ENCODE measurements at regions not wholly inside any gene's neighbourhood (a gene's known extent, or its start where the extent isn't known, plus 50 kb on each side); places are given as distances from the start of the nearest gene placed in this dataset.

GRCh38 chr5:136689552-136689951, 324.2 kb upstream of the TRPC7 start:
- DNase-seq = no peak

- peak; percentile 12 for DNase-seq
Measured at GRCh38 chr5:136686192-136686872, 321.0 kb upstream of the TRPC7 start.

GRCh38 chr5:136682986-136683385, 317.6 kb upstream of the TRPC7 start:
- no peak for DNase-seq

- no peak for DNase-seq
Measured at GRCh38 chr5:136679233-136679632, 313.9 kb upstream of the TRPC7 start.

GRCh38 chr5:136677217-136677616, 311.9 kb upstream of the TRPC7 start:
- DNase-seq = no peak

- no peak for DNase-seq
Measured at GRCh38 chr5:136676685-136677084, 311.3 kb upstream of the TRPC7 start.

GRCh38 chr5:136675769-136676168, 310.4 kb upstream of the TRPC7 start:
- DNase-seq = no peak

- no peak for DNase-seq
Measured at GRCh38 chr5:136674178-136674577, 308.8 kb upstream of the TRPC7 start.

GRCh38 chr5:136667789-136668188, 302.4 kb upstream of the TRPC7 start:
- DNase-seq = no peak

GRCh38 chr5:136666970-136667620, 301.8 kb upstream of the TRPC7 start:
- DNase-seq = no peak

GRCh38 chr5:136665331-136665730, 300.0 kb upstream of the TRPC7 start:
- DNase-seq = no peak

GRCh38 chr5:136661026-136661425, 295.7 kb upstream of the TRPC7 start:
- no peak for DNase-seq

- DNase-seq = no peak
Measured at GRCh38 chr5:136656811-136657210, 291.5 kb upstream of the TRPC7 start.

- DNase-seq = no peak
Measured at GRCh38 chr5:136655468-136655867, 290.1 kb upstream of the TRPC7 start.

GRCh38 chr5:136646915-136647314, 281.6 kb upstream of the TRPC7 start:
- no peak for DNase-seq

GRCh38 chr5:136642976-136643375, 277.6 kb upstream of the TRPC7 start:
- no peak for DNase-seq

GRCh38 chr5:136639616-136640015, 274.3 kb upstream of the TRPC7 start:
- DNase-seq = no peak

- DNase-seq = no peak
Measured at GRCh38 chr5:136638084-136638483, 272.7 kb upstream of the TRPC7 start.

- no peak for DNase-seq
Measured at GRCh38 chr5:136636001-136636400, 270.7 kb upstream of the TRPC7 start.

- no peak for DNase-seq
Measured at GRCh38 chr5:136631186-136631585, 265.8 kb upstream of the TRPC7 start.

- DNase-seq = peak; percentile 17
Measured at GRCh38 chr5:136629125-136629792, 263.9 kb upstream of the TRPC7 start.

GRCh38 chr5:136626531-136626930, 261.2 kb upstream of the TRPC7 start:
- DNase-seq = no peak

- DNase-seq = no peak
Measured at GRCh38 chr5:136622747-136623146, 257.4 kb upstream of the TRPC7 start.
